GM12865 (cell line): ENCODE measurements at regions not wholly inside any gene's neighbourhood (a gene's known extent, or its start where the extent isn't known, plus 50 kb on each side); places are given as distances from the start of the nearest gene placed in this dataset.

Source experiments
- DNase-seq: peaks from one replicate; pipeline ENCODE4 v3.0.0; 2010; ENCODE audit warnings: low read depth
- H3K4me3 ChIP-seq: 2 replicates; pipeline ENCODE4 v1.5.1; 2011; ENCODE audit warnings: mild to moderate bottlenecking, low read depth, low read length, control low read depth
- TF ChIP-seq, protein P1 (sequence below): IDR thresholded peaks from 2 replicates; pipeline ENCODE4 v1.5.1; 2011; ENCODE audit warnings: low read length, control low read depth, low read depth, inconsistent platforms; ENCODE audit not compliant: insufficient read depth; ENCODE audit errors: missing control alignments

GRCh38 chr13:54742984-54743383 lies 1714.4 kb downstream of the OLFM4 start:
- TF ChIP-seq, protein P1, sequence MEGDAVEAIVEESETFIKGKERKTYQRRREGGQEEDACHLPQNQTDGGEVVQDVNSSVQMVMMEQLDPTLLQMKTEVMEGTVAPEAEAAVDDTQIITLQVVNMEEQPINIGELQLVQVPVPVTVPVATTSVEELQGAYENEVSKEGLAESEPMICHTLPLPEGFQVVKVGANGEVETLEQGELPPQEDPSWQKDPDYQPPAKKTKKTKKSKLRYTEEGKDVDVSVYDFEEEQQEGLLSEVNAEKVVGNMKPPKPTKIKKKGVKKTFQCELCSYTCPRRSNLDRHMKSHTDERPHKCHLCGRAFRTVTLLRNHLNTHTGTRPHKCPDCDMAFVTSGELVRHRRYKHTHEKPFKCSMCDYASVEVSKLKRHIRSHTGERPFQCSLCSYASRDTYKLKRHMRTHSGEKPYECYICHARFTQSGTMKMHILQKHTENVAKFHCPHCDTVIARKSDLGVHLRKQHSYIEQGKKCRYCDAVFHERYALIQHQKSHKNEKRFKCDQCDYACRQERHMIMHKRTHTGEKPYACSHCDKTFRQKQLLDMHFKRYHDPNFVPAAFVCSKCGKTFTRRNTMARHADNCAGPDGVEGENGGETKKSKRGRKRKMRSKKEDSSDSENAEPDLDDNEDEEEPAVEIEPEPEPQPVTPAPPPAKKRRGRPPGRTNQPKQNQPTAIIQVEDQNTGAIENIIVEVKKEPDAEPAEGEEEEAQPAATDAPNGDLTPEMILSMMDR, result no peak
- no peak overlapping the region for H3K4me3 ChIP-seq
- no peak for DNase-seq

- TF ChIP-seq, protein P1, result no peak
- no peak for DNase-seq
- H3K4me3 ChIP-seq, result no peak overlapping the region
Observed at GRCh38 chr13:54744747-54745146, 1716.1 kb downstream of the OLFM4 start.

- DNase-seq, result no peak
- TF ChIP-seq, protein P1, result no peak
- no peak overlapping the region for H3K4me3 ChIP-seq
Observed at GRCh38 chr13:54750521-54750920, 1721.9 kb downstream of the OLFM4 start.

- TF ChIP-seq, protein P1, result no peak
- H3K4me3 ChIP-seq, result no peak overlapping the region
- DNase-seq, result no peak
Observed at GRCh38 chr13:54758795-54759194, 1730.2 kb downstream of the OLFM4 start.

DNA sequence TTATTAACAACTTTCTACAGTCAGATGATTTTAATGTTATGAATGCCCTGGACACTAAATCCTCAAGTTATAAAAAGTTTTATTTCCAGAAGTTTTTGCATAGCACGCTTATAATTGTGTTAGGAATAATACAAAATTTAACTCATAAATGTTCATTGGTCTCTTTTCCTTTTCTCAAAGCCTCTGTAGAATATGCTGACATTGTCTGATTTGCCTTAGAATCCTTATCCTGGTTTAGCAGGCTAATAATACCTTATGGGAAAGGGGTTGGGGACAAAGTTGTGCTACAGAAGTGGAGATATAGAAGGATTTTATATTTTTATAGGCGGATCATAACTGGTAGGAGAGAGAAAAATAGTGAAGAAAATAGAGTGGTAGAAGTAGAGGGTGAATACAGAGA lies 1739.6 kb downstream of the OLFM4 start:
- no peak for DNase-seq
- TF ChIP-seq, protein P1, result no peak
- no peak overlapping the region for H3K4me3 ChIP-seq

GRCh38 chr13:54775501-54776191 lies 1747.0 kb downstream of the OLFM4 start:
- TF ChIP-seq, protein P1, result no peak
- H3K4me3 ChIP-seq, result no peak overlapping the region
- DNase-seq, result no peak

DNA sequence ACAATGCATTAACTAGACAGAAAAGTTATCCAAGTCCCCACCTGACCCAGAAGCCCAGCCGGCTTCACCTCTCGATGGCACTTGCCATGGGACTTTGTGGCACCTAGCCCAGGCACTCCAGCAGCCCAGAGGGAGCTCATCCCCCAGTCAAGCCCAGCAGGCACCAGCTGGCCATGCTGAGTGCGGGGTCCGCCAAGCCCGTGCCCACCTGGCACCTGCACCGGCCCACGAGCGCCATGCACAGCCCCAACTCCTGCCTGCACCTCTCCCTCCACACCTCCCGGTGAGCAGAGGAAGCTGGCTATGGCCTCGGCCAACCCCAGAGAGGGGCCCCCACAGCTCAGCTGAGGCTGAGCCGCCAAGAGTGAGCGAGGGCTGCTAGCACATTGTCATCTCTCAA lies 1759.1 kb downstream of the OLFM4 start:
- TF ChIP-seq, protein P1, result no peak
- DNase-seq, result no peak
- H3K4me3 ChIP-seq, result no peak overlapping the region
